ENCODE measurements at regions not wholly inside any gene's neighbourhood (a gene's known extent, or its start where the extent isn't known, plus 50 kb on each side); places are given as distances from the start of the nearest gene placed in this dataset.

- peaks cover 4% of the 10 kb centered on the region for H3K27me3 ChIP-seq (ENCODE audit: insufficient read depth, poor library complexity, severe bottlenecking)
- no peak for DNase-seq (ENCODE audit: low read depth in 1 of 2, low spot score in 1 of 2)
- H3K4me3 ChIP-seq (replicated peaks; ENCODE audit: insufficient read depth, low read length), result no peak overlapping the region
- TF ChIP-seq SPI1 (IDR thresholded peaks at IDR 0.05; ENCODE audit: borderline replicate concordance, low read depth), result no peak
- TF ChIP-seq POLR2AphosphoS5 (IDR thresholded peaks at IDR 0.05; ENCODE audit: low read depth), result no peak
- TF ChIP-seq CTCF (IDR thresholded peaks at IDR 0.05; ENCODE audit: insufficient read depth, low read length), result no peak
- TF ChIP-seq GABPA (IDR thresholded peaks at IDR 0.05; ENCODE audit: low read depth), result no peak
- TF ChIP-seq REST (IDR thresholded peaks at IDR 0.05; ENCODE audit: insufficient replicate concordance, low read depth), result no peak
- H3K27ac ChIP-seq (replicated peaks), result no peak overlapping the region
Observed at GRCh38 chr1:214844319-214844718, 238.2 kb upstream of the KCNK2 start.

GRCh38 chr1:214846276-214846675 is 236.3 kb upstream of the KCNK2 start:
- no peak overlapping the region for H3K27ac ChIP-seq (replicated peaks)
- H3K4me3 ChIP-seq (replicated peaks; ENCODE audit: insufficient read depth, low read length), result no peak overlapping the region
- no peak for DNase-seq (ENCODE audit: low read depth in 1 of 2, low spot score in 1 of 2)
- H3K27me3 ChIP-seq (ENCODE audit: insufficient read depth, poor library complexity, severe bottlenecking), result peaks cover 4% of the 10 kb centered on the region
- no peak for TF ChIP-seq CTCF (IDR thresholded peaks at IDR 0.05; ENCODE audit: insufficient read depth, low read length)
- TF ChIP-seq REST (IDR thresholded peaks at IDR 0.05; ENCODE audit: insufficient replicate concordance, low read depth), result no peak
- TF ChIP-seq POLR2AphosphoS5 (IDR thresholded peaks at IDR 0.05; ENCODE audit: low read depth), result no peak

- no peak for DNase-seq (ENCODE audit: low read depth in 1 of 2, low spot score in 1 of 2)
Observed at GRCh38 chr1:214847071-214847810, 235.3 kb upstream of the KCNK2 start.

More at GRCh38 chr1:214847071-214847810, 235.3 kb upstream of the KCNK2 start:
- Histone ChIP-seq H3K27ac (replicated peaks) (no peak overlapping the region), H3K4me3 (replicated peaks; ENCODE audit: insufficient read depth, low read length) (no peak overlapping the region), H3K27me3 (ENCODE audit: insufficient read depth, poor library complexity, severe bottlenecking) (peaks cover 4% of the 10 kb centered on the region)
- TF ChIP-seq CTCF (IDR thresholded peaks at IDR 0.05; ENCODE audit: insufficient read depth, low read length) (no peak), GABPA (IDR thresholded peaks at IDR 0.05; ENCODE audit: low read depth) (no peak), SPI1 (IDR thresholded peaks at IDR 0.05; ENCODE audit: borderline replicate concordance, low read depth) (no peak), REST (IDR thresholded peaks at IDR 0.05; ENCODE audit: insufficient replicate concordance, low read depth) (no peak)

Data from HL-60 (cell line).